Type B pancreatic cell (in vitro differentiated cells): ENCODE measurements at regions not wholly inside any gene's neighbourhood (a gene's known extent, or its start where the extent isn't known, plus 50 kb on each side); places are given as distances from the start of the nearest gene placed in this dataset.

Experiments used
- DNase-seq: peaks from one replicate; pipeline ENCODE4 v3.0.0; 2021; ENCODE audit warnings: mixed read lengths; ENCODE audit not compliant: unreplicated experiment; ENCODE audit errors: extremely low spot score
- H3K27ac Mint-ChIP-seq: 2 replicates; pipeline ENCODE4 v1.8.0; 2021; ENCODE audit warnings: mild to moderate bottlenecking, mixed read lengths
- H3K27me3 Mint-ChIP-seq: 2 replicates; pipeline ENCODE4 v1.8.0; 2021; ENCODE audit warnings: mixed read lengths
- H3K36me3 Mint-ChIP-seq: 2 replicates; pipeline ENCODE4 v1.8.0; 2021; ENCODE audit warnings: mixed read lengths
- H3K4me1 Mint-ChIP-seq: one replicate; pipeline ENCODE4 v1.8.0; 2021; ENCODE audit warnings: mixed read lengths; ENCODE audit not compliant: unreplicated experiment
- H3K4me3 Mint-ChIP-seq: 2 replicates; pipeline ENCODE4 v1.8.0; 2021; ENCODE audit warnings: mild to moderate bottlenecking, mixed read lengths
- H3K9me3 Mint-ChIP-seq: 2 replicates; pipeline ENCODE4 v1.8.0; 2021; ENCODE audit warnings: mixed read lengths
- TF ChIP-seq, protein P1 (sequence below): fragments of 200-600 bp; sonication (generic); conservative IDR thresholded peaks from 2 replicates; pipeline ENCODE4 v1.5.0; 2021; ENCODE audit warnings: antibody characterized with exemption, mild to moderate bottlenecking

- Mint-ChIP-seq H3K9me3 (no peaks in the 10 kb centered on the region), H3K27ac (no peak overlapping the region), H3K27me3 (no peaks in the 10 kb centered on the region), H3K4me3 (no peak overlapping the region), H3K36me3 (no peaks in the 10 kb centered on the region), H3K4me1 (peaks cover 6% of the 10 kb centered on the region)
- no peak for DNase-seq
- TF ChIP-seq, protein P1, sequence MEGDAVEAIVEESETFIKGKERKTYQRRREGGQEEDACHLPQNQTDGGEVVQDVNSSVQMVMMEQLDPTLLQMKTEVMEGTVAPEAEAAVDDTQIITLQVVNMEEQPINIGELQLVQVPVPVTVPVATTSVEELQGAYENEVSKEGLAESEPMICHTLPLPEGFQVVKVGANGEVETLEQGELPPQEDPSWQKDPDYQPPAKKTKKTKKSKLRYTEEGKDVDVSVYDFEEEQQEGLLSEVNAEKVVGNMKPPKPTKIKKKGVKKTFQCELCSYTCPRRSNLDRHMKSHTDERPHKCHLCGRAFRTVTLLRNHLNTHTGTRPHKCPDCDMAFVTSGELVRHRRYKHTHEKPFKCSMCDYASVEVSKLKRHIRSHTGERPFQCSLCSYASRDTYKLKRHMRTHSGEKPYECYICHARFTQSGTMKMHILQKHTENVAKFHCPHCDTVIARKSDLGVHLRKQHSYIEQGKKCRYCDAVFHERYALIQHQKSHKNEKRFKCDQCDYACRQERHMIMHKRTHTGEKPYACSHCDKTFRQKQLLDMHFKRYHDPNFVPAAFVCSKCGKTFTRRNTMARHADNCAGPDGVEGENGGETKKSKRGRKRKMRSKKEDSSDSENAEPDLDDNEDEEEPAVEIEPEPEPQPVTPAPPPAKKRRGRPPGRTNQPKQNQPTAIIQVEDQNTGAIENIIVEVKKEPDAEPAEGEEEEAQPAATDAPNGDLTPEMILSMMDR = no peak
Observed at GRCh38 chr14:98498019-98498885, 773.7 kb downstream of the BCL11B start.

GRCh38 chr14:98501335-98501734, 770.7 kb downstream of the BCL11B start:
- Mint-ChIP-seq H3K4me3 (no peak overlapping the region), H3K27me3 (no peaks in the 10 kb centered on the region)

GRCh38 chr14:98501836-98502235, 770.2 kb downstream of the BCL11B start:
- Mint-ChIP-seq H3K27me3 (no peaks in the 10 kb centered on the region), H3K4me1 (peaks cover 6% of the 10 kb centered on the region), H3K9me3 (no peaks in the 10 kb centered on the region), H3K4me3 (no peak overlapping the region), H3K27ac (no peak overlapping the region), H3K36me3 (no peaks in the 10 kb centered on the region)
- no peak for DNase-seq
- TF ChIP-seq, protein P1 = no peak

More at GRCh38 chr14:98501335-98501734, 770.7 kb downstream of the BCL11B start:
- Mint-ChIP-seq H3K9me3 (no peaks in the 10 kb centered on the region), H3K27ac (no peak overlapping the region), H3K36me3 (no peaks in the 10 kb centered on the region), H3K4me1 (peaks cover 6% of the 10 kb centered on the region)
- TF ChIP-seq, protein P1 = no peak
- no peak for DNase-seq

DNA sequence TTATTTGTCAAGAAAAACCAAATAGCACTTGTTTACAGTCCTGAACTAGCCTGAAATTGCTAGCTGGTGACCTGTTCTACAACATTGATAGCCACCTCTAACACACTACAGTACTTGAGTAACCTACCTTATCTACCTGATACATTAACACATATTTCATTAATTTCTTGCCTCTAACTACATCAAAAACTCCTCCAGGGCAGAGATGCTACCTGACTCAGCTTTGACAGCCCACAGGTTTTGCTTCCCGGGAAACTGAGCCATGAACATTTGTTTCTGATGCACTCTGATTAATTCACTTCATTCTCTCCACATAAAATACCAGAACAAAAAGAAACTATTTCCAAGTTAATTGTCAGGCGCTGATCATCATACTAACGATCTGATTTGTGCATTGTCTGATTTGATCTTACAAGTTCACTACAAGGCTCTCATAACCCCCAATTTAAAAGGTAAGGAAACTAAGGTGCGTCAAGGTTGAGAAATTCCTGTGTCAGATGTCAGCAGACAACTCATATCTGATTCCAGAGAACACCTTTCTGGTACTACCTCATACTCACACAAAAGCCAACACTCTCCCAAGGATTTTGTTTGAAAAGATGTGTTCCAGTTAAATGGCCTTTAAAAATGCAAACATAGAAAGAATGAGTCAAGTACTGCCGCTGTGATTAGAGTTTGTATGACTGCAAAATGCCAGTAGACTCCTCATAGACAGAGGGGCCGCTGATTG, 768.7 kb downstream of the BCL11B start:
- H3K9me3 Mint-ChIP-seq = peaks cover 4% of the 10 kb centered on the region
- H3K4me3 Mint-ChIP-seq = no peak overlapping the region
- no peaks in the 10 kb centered on the region for H3K36me3 Mint-ChIP-seq
- DNase-seq = no peak
- H3K27ac Mint-ChIP-seq = no peak overlapping the region
- TF ChIP-seq, protein P1 = no peak
- no peaks in the 10 kb centered on the region for H3K4me1 Mint-ChIP-seq
- H3K27me3 Mint-ChIP-seq = no peaks in the 10 kb centered on the region

DNA sequence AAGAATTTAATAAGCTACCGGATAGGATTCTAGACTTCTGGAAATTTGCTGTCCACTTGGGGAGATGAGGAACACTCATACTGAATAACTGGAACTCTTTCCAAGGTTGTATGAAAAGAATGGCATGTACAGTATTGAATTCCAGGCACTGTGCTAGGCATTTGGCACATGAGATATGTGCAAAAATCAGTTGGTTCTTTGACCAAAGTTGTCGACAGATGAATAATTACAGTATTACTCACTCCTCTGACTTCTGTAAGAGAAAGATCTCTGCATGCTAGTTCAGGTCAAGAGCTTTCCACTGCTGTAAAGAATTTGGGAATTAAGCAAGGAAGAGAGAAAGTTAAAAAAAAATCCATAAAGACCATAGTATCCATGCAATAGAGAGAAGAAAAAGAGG, 764.7 kb downstream of the BCL11B start:
- H3K27ac Mint-ChIP-seq = no peak overlapping the region
- peaks cover 4% of the 10 kb centered on the region for H3K9me3 Mint-ChIP-seq
- no peaks in the 10 kb centered on the region for H3K36me3 Mint-ChIP-seq
- no peak for DNase-seq
- H3K4me1 Mint-ChIP-seq = no peaks in the 10 kb centered on the region
- H3K4me3 Mint-ChIP-seq = no peak overlapping the region
- H3K27me3 Mint-ChIP-seq = no peaks in the 10 kb centered on the region
- TF ChIP-seq, protein P1 = no peak
